GM12878 (cell line): ENCODE measurements at regions not wholly inside any gene's neighbourhood (a gene's known extent, or its start where the extent isn't known, plus 50 kb on each side); places are given as distances from the start of the nearest gene placed in this dataset.

Source experiments
- ATAC-seq: fragments of 200-7000 bp; cut with Tn5 transposase; 3 replicates; pipeline ENCODE4 v1.9.1; 2020; ENCODE audit warnings: mild to moderate bottlenecking, moderate library complexity
- BruUV-seq: library from RNA; stranded (reverse); fragments of 400-500 nt; replicated peaks from 2 replicates; lab custom pipeline; 2021; lab: Mats Ljungman, UMichigan
- CTCF ChIA-PET: fragments of 300-600 bp; sonication (Branson Sonifier 250); formaldehyde crosslinking; extraction: SDS; loops from one replicate; lab custom pipeline; 2021; ENCODE audit warnings: inconsistent platforms; lab: Yijun Ruan, JAX
- POLR2A ChIA-PET: fragments of 350-600 bp; formaldehyde crosslinking; extraction: SDS; loops from one replicate; lab custom pipeline; 2021; ENCODE audit warnings: inconsistent platforms; lab: Charles Lee
- RAD21 ChIA-PET: fragments of 300-600 bp; sonication (Branson Sonifier 250); formaldehyde crosslinking; loops from one replicate; lab custom pipeline; 2023; ENCODE audit warnings: antibody characterized with exemption; ENCODE audit not compliant: unreplicated experiment; lab: Charles Lee
- SMC1A ChIA-PET: fragments of 300-600 bp; sonication (Branson Sonifier 250); formaldehyde crosslinking; loops from one replicate; lab custom pipeline; 2023; ENCODE audit not compliant: unreplicated experiment, uncharacterized antibody; lab: Charles Lee
- DNase-seq: peaks from one replicate; pipeline ENCODE4 v3.0.0-alpha.2; 2011; ENCODE audit warnings: low read depth, low spot score
- FAIRE-seq: peaks from 3 replicates; lab custom pipeline; 2011; peaks lifted over from hg19 to GRCh38; lab: Jason Lieb, UNC
- H2AFZ ChIP-seq: 2 replicates; pipeline ENCODE4 v1.6.0; 2011; ENCODE audit warnings: low read depth, low read length, control low read depth; ENCODE audit not compliant: control insufficient read depth
- H3K27ac ChIP-seq: 2 replicates; pipeline ENCODE4 v1.5.1; 2011; ENCODE audit warnings: control low read depth; ENCODE audit not compliant: control insufficient read depth, insufficient read depth
- H3K27me3 ChIP-seq, 2 experiments: replicated peaks in 1 of 2; 2 replicates each; pipeline versions ENCODE4 v1.6.0 to v1.6.1; 2011; ENCODE audit warnings: low read length in 1 of 2; ENCODE audit not compliant: control insufficient read depth in 2 of 2, insufficient read depth in 2 of 2
- H3K36me3 ChIP-seq, 2 experiments: 2 replicates each; pipeline ENCODE4 v1.5.1; 2011; ENCODE audit warnings: low read length in 1 of 2; ENCODE audit not compliant: control insufficient read depth in 2 of 2, insufficient read depth in 2 of 2
- H3K4me1 ChIP-seq: 2 replicates; pipeline ENCODE4 v1.6.1; 2011; ENCODE audit warnings: mild to moderate bottlenecking, low read length, moderate library complexity, mixed read lengths; ENCODE audit not compliant: control insufficient read depth, insufficient read depth
- H3K4me2 ChIP-seq: 2 replicates; pipeline ENCODE4 v1.6.0; 2011; ENCODE audit warnings: control low read depth; ENCODE audit not compliant: control insufficient read depth, insufficient read depth
- H3K4me3 ChIP-seq: fragments of 200-600 bp; sonication (generic); 2 replicates; pipeline ENCODE4 v1.5.1; 2016
- H3K79me2 ChIP-seq: 2 replicates; pipeline ENCODE4 v1.6.0; 2011; ENCODE audit warnings: low read length; ENCODE audit not compliant: control insufficient read depth, insufficient read depth
- H3K9ac ChIP-seq: 2 replicates; pipeline ENCODE4 v1.8.0; 2011; ENCODE audit warnings: low read length, control low read depth, mixed read lengths; ENCODE audit not compliant: control insufficient read depth, insufficient read depth
- H3K9me3 ChIP-seq: replicated peaks from 3 replicates; pipeline ENCODE4 v1.5.1; 2011; ENCODE audit warnings: mild to moderate bottlenecking, low read length; ENCODE audit not compliant: control insufficient read depth, insufficient read depth
- H4K20me1 ChIP-seq: 2 replicates; pipeline ENCODE4 v1.6.0; 2011; ENCODE audit not compliant: control insufficient read depth, insufficient read depth
- BCL3 ChIP-seq: IDR thresholded peaks from 2 replicates; pipeline ENCODE4 v1.6.1; 2011; ENCODE audit warnings: borderline replicate concordance, low read depth, mild to moderate bottlenecking, moderate library complexity, low read length; ENCODE audit not compliant: insufficient read depth, poor library complexity, severe bottlenecking
- BHLHE40 ChIP-seq, 2 experiments: fragments of 450-650 bp in 1 of 2; IDR thresholded peaks; 2 replicates each; pipeline ENCODE4 v1.6.1; 2011 to 2017; ENCODE audit warnings: low read depth in 2 of 2, borderline replicate concordance in 1 of 2, improper control_type of control experiment in 1 of 2, low read length in 1 of 2, mild to moderate bottlenecking in 1 of 2
- CBFB ChIP-seq: IDR thresholded peaks from 2 replicates; pipeline ENCODE4 v1.6.1; 2016; ENCODE audit warnings: antibody characterized with exemption, low read depth
- CBX3 ChIP-seq: fragments of 200-600 bp; sonication (generic); IDR thresholded peaks from 2 replicates; pipeline ENCODE4 v1.6.1; 2016; ENCODE audit warnings: low read depth, borderline replicate concordance
- CEBPB ChIP-seq, 2 experiments: fragments of 150-350 bp in 1 of 2; IDR thresholded peaks; 2 replicates each; pipeline ENCODE4 v1.6.1; 2012 to 2014; ENCODE audit warnings: low read depth in 2 of 2, low read length in 2 of 2, borderline replicate concordance in 1 of 2, inconsistent platforms in 1 of 2
- CHD2 ChIP-seq: IDR thresholded peaks from 2 replicates; pipeline ENCODE4 v1.6.1; 2011; ENCODE audit warnings: low read depth, low read length, improper control_type of control experiment, borderline replicate concordance
- EED ChIP-seq: sonication (generic); IDR thresholded peaks from 2 replicates; pipeline ENCODE4 v1.6.1; 2016; ENCODE audit warnings: antibody characterized with exemption, low read depth
- ETV6 ChIP-seq, 2 experiments: fragments of 450-650 bp in 1 of 2; IDR thresholded peaks in 1 of 2; conservative IDR thresholded peaks in 1 of 2; 2 replicates each; pipeline ENCODE4 v1.6.1; 2014; ENCODE audit warnings: antibody characterized with exemption in 1 of 2, borderline replicate concordance in 1 of 2, low read depth in 1 of 2, mild to moderate bottlenecking in 1 of 2, moderate library complexity in 1 of 2
- GABPA ChIP-seq: IDR thresholded peaks from 2 replicates; pipeline ENCODE4 v1.6.1; 2014; ENCODE audit warnings: antibody characterized with exemption, low read depth, mild to moderate bottlenecking, inconsistent platforms
- IKZF1 ChIP-seq: fragments of 450-650 bp; conservative IDR thresholded peaks from 2 replicates; pipeline ENCODE4 v1.6.1; 2017; ENCODE audit warnings: antibody characterized with exemption, mild to moderate bottlenecking
- LARP7 ChIP-seq: fragments of 450-650 bp; IDR thresholded peaks from 2 replicates; pipeline ENCODE4 v1.6.1; 2017; ENCODE audit warnings: mild to moderate bottlenecking
- MAX ChIP-seq: IDR thresholded peaks from 2 replicates; pipeline ENCODE4 v1.6.1; 2012; ENCODE audit warnings: low read depth, low read length, improper control_type of control experiment
- NFIC ChIP-seq: IDR thresholded peaks from 2 replicates; pipeline ENCODE4 v1.6.1; 2012; ENCODE audit warnings: low read depth, mild to moderate bottlenecking, inconsistent platforms, low read length, moderate library complexity
- PAX8 ChIP-seq: fragments of 450-650 bp; IDR thresholded peaks from 2 replicates; pipeline ENCODE4 v1.6.1; 2017; ENCODE audit warnings: mild to moderate bottlenecking, moderate library complexity
- RUNX3 ChIP-seq: IDR thresholded peaks from 2 replicates; pipeline ENCODE4 v1.6.1; 2012; ENCODE audit warnings: low read length, inconsistent platforms
- SIX5 ChIP-seq: IDR thresholded peaks from 2 replicates; pipeline ENCODE4 v1.6.1; 2011; ENCODE audit warnings: mild to moderate bottlenecking, low read depth, low read length, moderate library complexity; ENCODE audit not compliant: severe bottlenecking
- SUZ12 ChIP-seq: fragments of 200-600 bp; sonication (generic); IDR thresholded peaks from one replicate; pipeline ENCODE4 v1.6.1; 2018; ENCODE audit warnings: antibody characterized with exemption, mild to moderate bottlenecking; ENCODE audit not compliant: unreplicated experiment
- WGBS: methylation state at CpG from one replicate; pipeline ENCODE4 v1.1.6; 2016; ENCODE audit warnings: low lambda C conversion rate; ENCODE audit not compliant: insufficient replicate concordance, insufficient coverage; ENCODE audit errors: missing lambda C conversion rate; 5-methylcytosine and 5-hydroxymethylcytosine counted together
- in situ Hi-C: fragments of 300-500 bp; cut with MboI; formaldehyde crosslinking; loops from 9 replicates; pipeline ENCODE4 v1.14.3; 2018; ENCODE audit warnings: mixed read lengths
- intact Hi-C: fragments of 100-400 bp; cut with micrococcal nuclease; formaldehyde crosslinking; loops from one replicate; pipeline ENCODE4 v1.14.2; 2022; ENCODE audit not compliant: unreplicated experiment

GRCh38 chr2:12313445-12314126 is 403.1 kb upstream of the TRIB2 start (continued):
- no peak for TF ChIP-seq BCL3
- TF ChIP-seq CBFB = no peak
- no peak for TF ChIP-seq PAX8
- TF ChIP-seq NFIC = no peak
- TF ChIP-seq BHLHE40 (IDR thresholded peaks at IDR 0.05; ENCODE audit: borderline replicate concordance in 1 of 2, low read depth in 2 of 2, low read length in 1 of 2) = no peak
- TF ChIP-seq SUZ12 = no peak
- TF ChIP-seq RUNX3 = no peak
- TF ChIP-seq CHD2 = no peak

GRCh38 chr2:12314127-12314760 is 402.5 kb upstream of the TRIB2 start:
- RAD21 ChIA-PET = no interaction called here
- TF ChIP-seq GABPA (no peak), EED (no peak), ETV6 (conservative IDR thresholded peaks at IDR 0.05 in 1 of 2, IDR thresholded peaks at IDR 0.05 in 1 of 2; ENCODE audit: borderline replicate concordance in 1 of 2, low read depth in 1 of 2) (no peak), CEBPB (IDR thresholded peaks at IDR 0.05; ENCODE audit: borderline replicate concordance in 1 of 2, low read depth in 2 of 2, low read length in 2 of 2) (no peak), CBX3 (no peak), MAX (no peak), LARP7 (no peak), SIX5 (no peak), IKZF1 (no peak)
- BruUV-seq = no TSS peak
- no peaks in the 10 kb centered on the region for H3K79me2 ChIP-seq
- no peaks in the 10 kb centered on the region for H3K4me1 ChIP-seq
- H3K9me3 ChIP-seq = no peaks in the 10 kb centered on the region
- CTCF ChIA-PET = interaction anchor here (0.8 to 1.0 kb wide), 2 partner anchors 9 to 20 kb away, joined by 3 read pairs; no protein-coding TSS in a partner anchor
- no peak overlapping the region for H3K4me2 ChIP-seq
- intact Hi-C loops = no loop called here
- no peak overlapping the region for H3K27ac ChIP-seq
- POLR2A ChIA-PET = no interaction called here
- WGBS = 47% methylated on average over 8 of the region's 8 CpGs
- H3K4me3 ChIP-seq = no peak overlapping the region
- H4K20me1 ChIP-seq = no peaks in the 10 kb centered on the region
- no peak overlapping the region for H2AFZ ChIP-seq
- no peaks in the 10 kb centered on the region for H3K36me3 ChIP-seq
- no peaks in the 10 kb centered on the region for H3K27me3 ChIP-seq
- ATAC-seq = no peak
- in situ Hi-C loops = no loop called here
- no peak overlapping the region for H3K9ac ChIP-seq
- no peak for DNase-seq
- no peak for FAIRE-seq
- SMC1A ChIA-PET = interaction anchor here (0.7 to 2.3 kb wide), 3 partner anchors 8 to 13 kb away, joined by 3 to 9 read pairs (median 5); no protein-coding TSS in a partner anchor
